Renal cortical epithelial cell (primary cell): ENCODE measurements at regions not wholly inside any gene's neighbourhood (a gene's known extent, or its start where the extent isn't known, plus 50 kb on each side); places are given as distances from the start of the nearest gene placed in this dataset.

Experiments used
- DNase-seq: peaks from one replicate; pipeline ENCODE4 v3.0.0-alpha.2; 2011; ENCODE audit warnings: low read depth

DNA sequence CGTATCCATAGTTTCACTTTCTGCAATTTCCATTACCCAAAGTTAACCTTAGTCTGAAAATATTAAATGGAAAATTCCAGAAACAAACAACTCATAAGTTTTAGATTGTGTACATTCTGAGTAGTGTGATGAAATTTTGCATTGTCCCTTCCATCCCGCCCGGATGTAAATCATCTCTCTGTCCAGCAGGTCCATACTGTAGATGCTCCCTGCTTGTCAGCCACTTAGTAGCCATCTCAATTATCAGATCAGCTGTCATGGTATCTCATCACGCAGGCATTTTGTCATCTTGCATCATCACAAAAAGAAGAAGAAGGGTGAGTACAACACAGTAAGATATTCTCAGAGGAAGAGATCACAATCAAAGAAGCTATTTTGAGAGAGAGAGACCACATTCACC, 185.0 kb upstream of the STK17B start:
- DNase-seq, result no peak

DNA sequence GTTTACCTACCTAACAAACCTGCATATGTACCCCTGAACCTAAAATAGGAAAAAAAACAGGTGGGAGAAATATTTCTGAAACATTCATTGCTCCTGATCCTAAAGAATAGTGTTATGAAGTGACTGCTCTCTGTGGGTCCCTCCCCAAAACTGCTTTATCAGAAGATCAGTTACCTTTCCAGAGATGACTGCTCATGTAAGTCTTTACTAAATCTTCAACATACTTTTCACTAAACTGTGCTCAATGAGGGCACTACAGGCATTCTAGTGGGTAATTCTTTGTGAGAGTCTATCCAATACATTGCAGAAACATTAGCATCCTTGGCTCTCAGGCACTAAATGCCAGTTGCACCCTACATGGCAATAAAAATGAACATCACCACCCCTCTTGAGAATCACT, 189.3 kb upstream of the STK17B start:
- DNase-seq, result no peak

DNA sequence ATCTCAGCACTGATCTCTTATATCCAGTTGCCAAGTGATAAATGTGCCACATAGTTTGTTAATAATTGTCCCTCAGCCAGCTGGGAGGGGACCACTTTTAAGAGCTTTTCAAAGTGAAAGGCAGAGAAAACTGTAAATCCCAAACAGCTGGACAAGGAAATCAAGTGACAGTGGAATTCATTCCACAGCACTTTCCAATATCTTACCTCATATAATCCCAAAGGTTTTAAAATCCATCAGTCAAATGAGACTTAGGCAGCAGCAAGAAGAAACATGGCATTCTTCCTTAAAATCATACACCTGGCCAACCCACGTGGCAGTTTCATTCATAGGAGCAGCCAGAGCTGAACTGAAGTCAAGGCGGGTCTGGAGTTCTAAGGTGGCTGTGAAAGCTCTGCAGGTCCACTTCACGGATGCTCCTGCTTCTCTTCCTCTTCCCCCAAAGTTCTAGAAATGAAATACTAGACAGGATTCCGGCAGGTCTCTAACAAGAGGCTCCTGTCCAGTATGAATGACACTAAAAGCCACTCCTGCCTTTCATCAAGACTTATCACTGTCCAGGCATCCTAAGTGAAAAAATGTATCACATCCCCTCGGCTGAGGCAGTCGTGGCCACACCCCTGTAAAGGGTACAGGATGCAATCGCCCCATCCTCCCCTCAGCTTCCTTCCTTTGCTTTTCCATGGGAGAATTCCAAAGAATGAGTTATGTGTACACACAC, 190.4 kb upstream of the STK17B start:
- DNase-seq, result no peak

DNA sequence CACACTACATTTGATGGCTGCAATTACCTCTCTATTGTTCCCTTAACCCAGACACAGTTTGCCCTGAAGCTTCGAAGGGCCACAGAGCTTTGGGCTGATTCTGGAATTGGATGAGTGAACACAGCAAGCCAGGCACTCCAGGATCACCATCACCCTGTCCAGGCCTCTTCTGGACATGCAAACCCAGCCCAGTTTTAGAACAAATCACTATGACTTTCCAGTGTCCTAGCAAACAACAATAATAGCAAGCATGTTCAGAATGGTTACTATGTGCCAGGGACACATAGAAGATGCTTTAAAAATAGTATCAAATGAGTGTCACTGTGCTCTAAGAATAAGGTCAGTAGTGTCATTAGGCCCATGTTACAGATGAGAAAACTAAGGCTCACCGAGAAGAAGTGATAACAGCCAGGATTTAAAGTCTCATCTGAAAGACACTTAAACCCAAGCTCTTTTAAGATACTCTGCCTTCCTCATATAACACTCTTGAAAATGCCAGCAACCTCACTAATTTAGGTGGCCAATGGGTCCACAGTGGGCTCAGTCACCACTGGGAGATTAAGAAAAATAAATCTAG, 191.7 kb upstream of the STK17B start:
- DNase-seq, result no peak

DNA sequence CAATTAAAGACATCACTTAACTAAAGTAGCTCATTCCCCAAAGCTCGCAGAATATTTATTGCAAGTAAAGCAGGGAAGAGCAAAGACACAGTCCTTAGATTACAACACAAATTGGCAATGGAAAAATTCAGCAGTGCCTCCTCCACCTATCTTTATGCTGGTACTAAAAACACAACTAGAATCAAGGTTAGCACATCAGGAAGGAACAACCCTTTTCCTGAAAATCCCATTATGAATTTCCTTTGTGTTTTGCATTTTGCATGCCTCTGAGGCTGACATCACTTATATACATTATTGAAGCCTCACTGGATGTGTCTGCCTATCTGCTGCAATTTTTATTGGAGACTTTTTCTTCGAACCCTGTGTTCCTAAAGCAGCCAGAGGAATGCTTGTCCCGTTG, 193.8 kb upstream of the STK17B start:
- no peak for DNase-seq

DNA sequence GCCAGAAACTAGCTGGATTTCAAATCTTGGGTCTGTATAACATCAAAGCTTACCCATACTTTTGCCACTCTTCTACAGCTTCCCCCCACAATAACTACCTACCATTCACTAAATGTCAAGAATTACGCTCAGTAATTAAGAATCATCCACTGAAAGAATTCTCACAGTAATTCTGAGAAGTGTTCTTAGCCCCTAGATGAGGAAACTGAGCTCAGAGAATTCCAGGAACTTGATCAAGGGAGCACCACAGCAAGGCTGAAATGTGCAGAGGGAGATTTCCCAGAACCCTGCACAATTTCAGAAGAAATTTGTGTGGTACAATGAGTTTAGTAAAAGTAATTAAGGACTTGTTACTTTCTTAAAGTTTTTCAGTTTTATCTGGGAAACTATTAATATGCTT, 194.5 kb upstream of the STK17B start:
- DNase-seq, result no peak

DNA sequence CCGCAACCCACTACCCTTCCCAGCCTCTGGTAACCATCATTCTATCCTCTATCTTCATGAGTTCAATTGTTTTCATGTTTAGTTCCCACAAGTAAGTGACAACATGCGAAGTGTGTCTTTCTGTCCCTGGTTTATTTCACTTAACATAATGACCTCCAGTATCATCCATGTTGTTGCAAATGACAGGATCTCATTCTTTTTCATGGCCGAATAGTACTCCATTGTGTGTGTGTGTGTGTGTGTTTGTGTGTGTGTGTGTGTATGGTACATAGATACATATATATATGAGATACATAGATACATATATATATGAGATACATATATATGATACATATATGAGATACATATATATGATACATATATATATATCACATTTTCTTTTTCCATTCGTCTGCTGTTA, 196.3 kb upstream of the STK17B start:
- no peak for DNase-seq

DNA sequence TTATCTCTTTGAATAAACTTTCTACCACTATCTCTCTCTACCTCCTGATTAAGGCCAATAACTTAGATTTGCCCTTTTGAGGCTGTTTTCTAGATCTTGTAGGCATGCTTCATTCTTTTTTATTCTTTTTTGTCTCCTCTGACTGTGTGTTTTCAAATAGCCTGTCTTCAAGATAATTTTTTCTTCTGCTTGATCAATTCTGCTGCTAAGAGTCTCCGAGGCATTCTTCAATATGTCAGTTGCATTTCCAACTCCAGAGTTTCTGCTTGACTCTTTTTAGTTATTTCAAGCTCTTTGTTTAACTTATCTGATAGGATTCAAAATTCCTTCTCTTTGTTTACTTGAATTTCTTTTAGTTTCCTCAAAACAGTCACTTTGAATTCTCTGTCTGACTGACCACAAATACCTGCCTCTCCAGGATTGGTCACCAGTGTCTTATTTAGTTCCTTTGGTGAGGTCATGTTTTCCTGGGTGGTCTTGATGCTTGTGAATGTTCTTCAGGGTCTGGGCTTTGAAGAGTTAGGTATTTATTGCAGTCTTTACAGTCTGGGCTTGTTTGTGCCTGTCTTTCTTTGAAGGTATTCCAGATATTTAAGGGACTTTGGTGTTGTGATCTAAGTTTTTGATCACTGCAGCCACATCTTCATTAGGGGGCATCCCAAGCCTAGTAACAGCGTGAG, 197.3 kb upstream of the STK17B start:
- no peak for DNase-seq

DNA sequence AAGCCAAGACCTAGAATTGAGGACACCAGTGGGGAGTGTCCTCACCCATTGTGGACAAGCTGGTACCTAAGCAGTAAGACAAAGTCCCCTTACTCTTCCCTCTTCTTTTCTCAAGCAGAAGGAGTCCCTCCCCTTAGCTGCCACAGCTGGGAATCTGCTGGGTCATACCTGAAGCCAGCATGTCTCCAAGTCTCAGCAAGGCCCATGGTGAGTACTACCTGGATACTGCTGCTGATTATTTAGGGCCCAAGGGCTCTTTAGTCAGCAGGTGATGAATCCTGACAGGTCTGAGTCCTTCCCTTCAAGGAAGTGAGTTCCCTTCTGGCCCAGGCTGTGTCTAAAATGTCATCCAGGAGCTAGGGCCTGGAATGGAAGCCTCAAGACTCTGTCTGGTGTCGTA, 198.6 kb upstream of the STK17B start:
- no peak for DNase-seq

DNA sequence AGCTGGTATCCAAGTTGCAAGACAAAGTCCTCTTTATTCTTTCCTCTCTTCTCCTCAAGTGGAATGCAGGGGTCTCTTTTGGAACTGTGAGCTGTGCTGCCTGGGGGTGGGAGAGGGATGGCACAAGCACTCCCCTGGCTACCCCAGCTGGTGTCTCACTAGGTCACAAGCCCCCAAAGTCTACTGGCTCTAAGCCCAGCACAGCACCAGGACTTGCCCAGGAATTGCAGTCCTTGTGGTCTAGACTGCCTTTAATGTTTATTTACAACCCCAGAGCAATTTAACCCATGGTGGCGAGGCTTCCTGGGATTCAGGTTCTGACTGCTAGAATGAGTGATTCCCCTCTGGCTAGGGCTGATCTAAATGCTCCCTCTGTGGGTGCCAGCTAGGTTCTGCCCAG, 199.0 kb upstream of the STK17B start:
- no peak for DNase-seq

DNA sequence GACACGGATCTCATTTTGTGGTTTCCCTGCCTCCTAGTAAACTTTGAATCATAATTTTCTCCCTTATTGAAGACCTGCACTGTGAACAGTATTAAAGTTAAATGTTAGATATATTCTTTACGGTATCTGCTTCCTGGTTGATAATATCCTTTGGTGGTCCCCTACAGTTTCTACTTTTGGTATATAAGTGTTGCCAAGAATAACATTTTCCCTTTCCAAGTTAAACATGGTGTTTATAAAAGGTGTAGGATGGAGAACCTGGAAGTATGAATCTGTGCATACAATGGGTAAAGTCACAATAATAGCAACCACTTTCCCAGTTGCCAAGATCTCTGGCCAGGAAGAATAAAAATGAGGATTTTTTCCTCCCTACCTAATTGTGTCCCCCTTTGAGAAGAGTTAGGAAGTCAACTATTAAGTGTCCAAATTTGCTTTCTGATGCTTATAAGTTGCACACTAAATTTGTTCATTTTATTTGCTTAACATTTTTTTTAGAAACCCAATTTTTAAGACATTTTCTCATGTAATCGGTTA, 201.0 kb upstream of the STK17B start:
- DNase-seq, result no peak

DNA sequence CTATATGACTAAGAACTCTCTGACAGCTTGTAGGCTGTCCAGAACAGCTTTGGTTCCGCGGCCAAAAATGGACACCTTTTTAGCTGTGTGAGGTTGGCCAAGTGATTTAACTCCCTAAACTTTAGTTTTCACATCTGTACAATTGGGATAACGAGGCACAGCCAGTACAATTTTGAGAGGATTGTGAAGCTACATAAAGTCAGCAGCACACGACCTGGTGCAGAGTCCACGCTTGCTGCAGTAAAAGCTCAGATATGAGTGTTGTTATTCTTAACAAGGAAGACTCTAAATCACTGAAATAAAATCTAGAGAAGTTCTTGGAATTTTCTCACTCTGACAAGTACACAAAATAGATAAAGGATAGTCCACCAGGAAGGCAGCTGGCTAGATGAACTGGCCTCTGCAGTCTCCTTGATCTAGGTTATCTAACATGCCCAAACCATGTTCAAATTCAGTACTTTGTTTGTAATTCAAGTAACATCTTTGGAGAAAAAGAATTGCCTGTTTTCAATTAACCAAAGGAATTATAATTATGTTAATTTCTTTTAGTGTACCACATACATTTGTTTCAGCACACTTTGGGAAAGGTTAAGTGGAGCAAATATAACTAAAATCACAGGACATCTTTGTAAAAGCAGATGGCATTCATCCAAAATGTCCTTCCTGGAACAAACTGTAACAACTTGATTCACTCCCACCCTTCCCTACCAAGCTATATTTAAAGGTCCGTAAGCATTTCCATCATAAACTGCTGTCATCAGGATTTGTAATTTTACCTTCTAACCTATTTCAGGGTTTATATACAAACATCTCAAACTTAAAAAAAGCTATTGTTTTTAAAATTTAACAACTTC, 201.7 kb upstream of the STK17B start:
- DNase-seq, result no peak

DNA sequence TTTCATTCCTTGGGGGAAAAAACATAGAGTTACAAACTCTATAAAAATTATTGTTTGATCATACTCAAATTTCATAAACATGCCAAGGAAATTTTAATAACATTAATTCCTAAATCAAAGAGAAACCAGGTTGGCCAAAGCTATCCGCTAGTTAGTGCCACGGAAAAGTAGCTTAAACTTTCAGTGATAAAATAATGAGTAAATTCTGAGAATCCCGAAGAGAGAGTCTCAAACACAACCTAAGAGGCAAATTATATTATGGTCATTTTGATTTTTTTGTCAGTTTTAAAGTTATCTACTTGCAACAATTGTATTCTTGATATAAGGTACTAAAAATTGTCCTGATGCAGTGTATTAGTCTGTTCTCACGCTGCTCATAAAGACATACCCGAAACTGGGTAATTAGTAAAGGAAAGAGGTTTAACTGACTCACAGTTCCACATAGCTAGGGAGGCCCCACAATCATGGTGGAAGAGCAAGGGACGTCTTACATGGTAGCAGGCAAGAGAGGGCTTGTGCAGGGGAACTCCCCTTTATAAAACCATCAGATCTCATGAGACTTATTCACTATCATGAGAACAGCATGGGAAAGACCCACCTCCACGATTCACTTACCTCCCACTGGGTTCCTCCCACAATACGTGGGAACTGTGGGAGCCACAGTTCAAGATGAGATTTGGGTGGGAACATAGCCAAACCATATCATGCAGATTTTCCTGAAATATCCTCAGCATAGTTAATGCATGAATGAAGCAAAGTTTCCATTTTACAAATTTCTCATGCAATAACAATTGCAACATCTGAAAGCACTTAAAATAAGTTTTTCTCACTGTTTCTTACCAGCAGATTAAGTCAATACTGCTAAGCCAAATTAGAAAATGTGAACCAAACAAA, 205.9 kb upstream of the STK17B start:
- no peak for DNase-seq

DNA sequence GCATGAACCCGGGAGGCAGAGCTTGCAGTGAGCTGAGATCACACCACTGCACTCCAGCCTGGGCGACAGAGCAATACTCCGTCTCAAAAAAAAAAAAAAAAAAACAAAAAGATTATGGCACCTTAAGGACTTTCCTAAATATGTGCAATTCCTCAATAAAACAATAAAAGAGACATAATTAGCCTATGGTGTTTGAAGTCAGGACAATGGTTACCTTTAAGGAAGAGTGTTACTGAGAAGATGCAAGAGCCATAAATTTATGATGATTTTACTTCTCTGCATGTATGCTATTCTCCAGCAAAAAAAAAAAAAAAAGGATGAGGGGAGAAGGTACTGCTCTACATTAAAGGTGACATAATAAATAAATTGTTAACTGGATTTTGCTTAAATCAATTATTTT, 208.2 kb upstream of the STK17B start:
- no peak for DNase-seq

DNA sequence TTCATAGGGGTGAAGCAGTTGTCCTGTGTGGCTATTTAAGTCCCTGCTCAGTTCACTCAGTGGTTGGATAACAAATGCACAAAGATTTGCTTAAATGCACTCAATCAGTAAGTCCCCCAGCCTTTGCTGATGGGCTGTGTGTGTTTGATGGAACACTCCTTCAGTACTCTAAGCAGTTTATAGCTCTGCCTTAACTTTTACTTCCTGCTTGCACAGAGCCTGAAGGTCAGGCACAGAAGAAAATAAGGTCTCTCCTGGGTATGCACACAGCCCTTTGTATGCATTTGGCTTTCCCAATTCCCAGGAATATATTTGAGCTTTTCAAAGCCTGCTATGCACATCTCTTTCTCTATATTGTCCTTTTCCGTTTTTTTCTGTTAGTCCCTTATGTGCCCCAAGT, 208.7 kb upstream of the STK17B start:
- no peak for DNase-seq

DNA sequence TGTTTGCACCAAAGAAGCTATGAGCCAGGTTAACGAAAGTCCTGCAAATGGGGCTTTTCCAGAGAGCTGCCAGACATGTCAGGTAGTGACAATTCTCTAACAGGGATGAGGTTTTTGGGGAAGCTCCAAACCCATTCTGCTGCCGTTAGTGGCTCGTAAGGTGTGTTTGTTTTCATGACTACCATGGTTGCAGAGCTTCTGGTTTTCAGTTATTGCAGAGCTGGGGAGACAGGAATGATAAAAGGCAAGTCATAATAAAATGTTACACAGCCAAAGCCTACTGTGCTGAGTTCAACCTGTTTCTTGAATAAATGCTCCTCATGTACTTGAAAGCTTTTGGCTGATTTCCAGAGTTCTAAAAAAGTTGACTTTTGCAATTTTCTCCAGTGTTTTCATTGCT, 209.2 kb upstream of the STK17B start:
- no peak for DNase-seq

DNA sequence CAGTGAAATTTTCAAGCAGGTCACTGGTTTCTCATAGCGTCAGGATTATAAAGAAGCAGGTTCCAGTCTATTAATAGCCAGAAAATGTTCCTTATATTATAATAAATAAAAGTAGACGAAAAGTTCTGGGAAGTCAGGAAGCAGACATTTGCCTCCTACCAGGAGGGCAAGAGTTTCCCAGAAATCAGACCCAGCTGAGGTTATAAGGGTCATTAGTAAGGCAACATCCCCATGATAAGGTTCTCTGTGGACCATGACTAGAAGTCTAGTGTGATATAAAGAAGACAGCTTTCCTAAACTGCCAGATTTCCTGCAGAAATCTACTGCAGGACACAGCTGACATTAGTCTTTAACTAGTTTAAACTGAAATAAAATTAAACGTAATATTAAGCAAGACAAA, 210.1 kb upstream of the STK17B start:
- DNase-seq, result no peak

DNA sequence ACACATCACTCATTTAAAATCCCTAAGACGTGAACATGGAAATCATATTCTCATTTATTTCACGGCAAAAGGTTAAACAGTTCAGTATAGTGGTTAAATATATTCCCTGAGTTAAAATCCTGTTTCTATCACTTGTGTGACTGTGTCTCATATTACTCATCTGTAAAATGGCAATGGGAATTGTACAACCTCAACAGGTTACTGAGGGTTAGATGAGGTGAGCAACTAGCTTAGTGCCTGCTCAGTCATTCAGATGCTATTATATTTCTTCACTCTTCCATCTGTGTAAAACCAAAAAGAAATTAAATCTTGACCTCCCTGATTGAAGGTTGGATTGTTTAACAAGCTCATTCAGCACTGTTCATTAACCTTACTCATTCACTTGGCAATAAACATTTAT, 212.4 kb upstream of the STK17B start:
- DNase-seq, result peak; percentile 85

DNA sequence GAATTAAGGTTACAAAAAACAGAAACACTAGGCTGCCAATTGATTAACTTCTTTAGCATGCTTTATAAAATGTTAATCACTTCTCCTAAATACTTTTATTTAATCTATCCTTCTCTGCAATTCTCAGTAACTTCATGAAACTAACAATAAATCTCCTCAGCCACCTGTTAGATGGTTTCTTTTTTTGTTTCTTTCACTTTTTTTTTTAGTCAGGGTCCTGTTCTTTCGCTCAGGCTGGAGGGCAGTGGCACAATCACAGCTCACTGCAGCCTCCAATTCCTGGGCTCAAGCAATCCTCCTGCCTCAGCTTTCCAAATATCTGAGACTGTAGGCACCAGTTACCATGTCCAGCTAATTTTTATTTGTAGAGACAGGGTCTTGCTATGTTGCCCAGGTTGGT, 213.4 kb upstream of the STK17B start:
- no peak for DNase-seq

DNA sequence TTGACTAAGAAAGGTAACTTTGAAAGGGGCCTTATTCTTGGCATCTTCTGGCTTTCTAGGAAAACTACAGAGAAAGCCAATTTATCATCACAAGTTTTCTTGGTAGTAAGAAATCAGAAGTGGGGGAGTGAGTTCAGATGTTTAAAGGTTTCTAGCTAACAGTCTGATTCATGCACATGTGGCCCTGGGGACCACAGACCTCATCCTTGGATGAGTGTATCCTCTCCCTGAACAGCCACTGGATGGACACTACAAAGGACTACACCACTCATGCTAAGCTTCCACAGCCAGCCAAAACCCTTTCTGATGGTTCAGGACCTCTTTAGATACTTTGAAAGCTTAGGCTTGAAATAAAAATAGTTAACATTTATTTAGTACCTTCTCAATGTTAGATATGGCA, 218.3 kb upstream of the STK17B start:
- no peak for DNase-seq
